ENCODE measurements at regions not wholly inside any gene's neighbourhood (a gene's known extent, or its start where the extent isn't known, plus 50 kb on each side); places are given as distances from the start of the nearest gene placed in this dataset.
"Not testable (repeated sequence)": the region's sequence is repeated elsewhere in the genome, so short reads cannot be mapped to it uniquely, and the experiment has no call there.

GRCh38 chr19:28582796-28583195 lies 630.2 kb downstream of the UQCRFS1 start:
- no peak for DNase-seq

- no peak for DNase-seq
These were observed 630.6 kb downstream of the UQCRFS1 start for GRCh38 chr19:28582344-28582743.

- no peak for DNase-seq
These were observed 631.5 kb downstream of the UQCRFS1 start for GRCh38 chr19:28581468-28581770.

- DNase-seq = no peak
These were observed 634.0 kb downstream of the UQCRFS1 start for GRCh38 chr19:28578786-28579505.

GRCh38 chr19:28578208-28578607 lies 634.7 kb downstream of the UQCRFS1 start:
- DNase-seq = no peak

GRCh38 chr19:28577666-28578065 lies 635.3 kb downstream of the UQCRFS1 start:
- DNase-seq = no peak

- DNase-seq = no peak
These were observed 635.7 kb downstream of the UQCRFS1 start for GRCh38 chr19:28577233-28577632.

GRCh38 chr19:28575816-28576215 lies 637.1 kb downstream of the UQCRFS1 start:
- no peak for DNase-seq

- DNase-seq = not testable (repeated sequence)
These were observed 637.6 kb downstream of the UQCRFS1 start for GRCh38 chr19:28575312-28575711.

GRCh38 chr19:28574212-28574611 lies 638.7 kb downstream of the UQCRFS1 start:
- no peak for DNase-seq

GRCh38 chr19:28569132-28570131 lies 643.5 kb downstream of the UQCRFS1 start:
- no peak for DNase-seq

- DNase-seq = no peak
These were observed 645.1 kb downstream of the UQCRFS1 start for GRCh38 chr19:28567834-28568233.

GRCh38 chr19:28563964-28564921 lies 648.7 kb downstream of the UQCRFS1 start:
- DNase-seq = no peak

GRCh38 chr19:28560786-28561185 lies 652.2 kb downstream of the UQCRFS1 start:
- DNase-seq = no peak

GRCh38 chr19:28558783-28559182 lies 654.2 kb downstream of the UQCRFS1 start:
- no peak for DNase-seq

GRCh38 chr19:28556371-28556770 lies 656.6 kb downstream of the UQCRFS1 start:
- DNase-seq = no peak

- no peak for DNase-seq
These were observed 657.6 kb downstream of the UQCRFS1 start for GRCh38 chr19:28555317-28555716.

GRCh38 chr19:28554321-28555091 lies 658.4 kb downstream of the UQCRFS1 start:
- no peak for DNase-seq

- DNase-seq = no peak
These were observed 659.2 kb downstream of the UQCRFS1 start for GRCh38 chr19:28553764-28554163.

GRCh38 chr19:28553005-28553404 lies 659.9 kb downstream of the UQCRFS1 start:
- DNase-seq = no peak

- DNase-seq = no peak
These were observed 663.2 kb downstream of the UQCRFS1 start for GRCh38 chr19:28549680-28550277.
